GM12878 (cell line): ENCODE measurements at regions not wholly inside any gene's neighbourhood (a gene's known extent, or its start where the extent isn't known, plus 50 kb on each side); places are given as distances from the start of the nearest gene placed in this dataset.
A peak's percentile ranks its signal among the peaks of the same experiment; 100 is the strongest.

ENCODE experiments used
- ATAC-seq: fragments of 200-7000 bp; cut with Tn5 transposase; 3 replicates; pipeline ENCODE4 v1.9.1; 2020; ENCODE audit warnings: mild to moderate bottlenecking, moderate library complexity
- BruUV-seq: library from RNA; stranded (reverse); fragments of 400-500 nt; replicated peaks from 2 replicates; lab custom pipeline; 2021; lab: Mats Ljungman, UMichigan
- CTCF ChIA-PET: fragments of 300-600 bp; sonication (Branson Sonifier 250); formaldehyde crosslinking; extraction: SDS; loops from one replicate; lab custom pipeline; 2021; ENCODE audit warnings: inconsistent platforms; lab: Yijun Ruan, JAX
- POLR2A ChIA-PET: fragments of 350-600 bp; formaldehyde crosslinking; extraction: SDS; loops from one replicate; lab custom pipeline; 2021; ENCODE audit warnings: inconsistent platforms; lab: Charles Lee
- RAD21 ChIA-PET: fragments of 300-600 bp; sonication (Branson Sonifier 250); formaldehyde crosslinking; loops from one replicate; lab custom pipeline; 2023; ENCODE audit warnings: antibody characterized with exemption; ENCODE audit not compliant: unreplicated experiment; lab: Charles Lee
- SMC1A ChIA-PET: fragments of 300-600 bp; sonication (Branson Sonifier 250); formaldehyde crosslinking; loops from one replicate; lab custom pipeline; 2023; ENCODE audit not compliant: unreplicated experiment, uncharacterized antibody; lab: Charles Lee
- DNase-seq: peaks from one replicate; pipeline ENCODE4 v3.0.0-alpha.2; 2011; ENCODE audit warnings: low read depth, low spot score
- FAIRE-seq: peaks from 3 replicates; lab custom pipeline; 2011; peaks lifted over from hg19 to GRCh38; lab: Jason Lieb, UNC
- H2AFZ ChIP-seq: 2 replicates; pipeline ENCODE4 v1.6.0; 2011; ENCODE audit warnings: low read depth, low read length, control low read depth; ENCODE audit not compliant: control insufficient read depth
- H3K27ac ChIP-seq: 2 replicates; pipeline ENCODE4 v1.5.1; 2011; ENCODE audit warnings: control low read depth; ENCODE audit not compliant: control insufficient read depth, insufficient read depth
- H3K27me3 ChIP-seq, 2 experiments: replicated peaks in 1 of 2; 2 replicates each; pipeline versions ENCODE4 v1.6.0 to v1.6.1; 2011; ENCODE audit warnings: low read length in 1 of 2; ENCODE audit not compliant: control insufficient read depth in 2 of 2, insufficient read depth in 2 of 2
- H3K36me3 ChIP-seq, 2 experiments: 2 replicates each; pipeline ENCODE4 v1.5.1; 2011; ENCODE audit warnings: low read length in 1 of 2; ENCODE audit not compliant: control insufficient read depth in 2 of 2, insufficient read depth in 2 of 2
- H3K4me1 ChIP-seq: 2 replicates; pipeline ENCODE4 v1.6.1; 2011; ENCODE audit warnings: mild to moderate bottlenecking, low read length, moderate library complexity, mixed read lengths; ENCODE audit not compliant: control insufficient read depth, insufficient read depth
- H3K4me2 ChIP-seq: 2 replicates; pipeline ENCODE4 v1.6.0; 2011; ENCODE audit warnings: control low read depth; ENCODE audit not compliant: control insufficient read depth, insufficient read depth
- H3K4me3 ChIP-seq: fragments of 200-600 bp; sonication (generic); 2 replicates; pipeline ENCODE4 v1.5.1; 2016
- H3K79me2 ChIP-seq: 2 replicates; pipeline ENCODE4 v1.6.0; 2011; ENCODE audit warnings: low read length; ENCODE audit not compliant: control insufficient read depth, insufficient read depth
- H3K9ac ChIP-seq: 2 replicates; pipeline ENCODE4 v1.8.0; 2011; ENCODE audit warnings: low read length, control low read depth, mixed read lengths; ENCODE audit not compliant: control insufficient read depth, insufficient read depth
- H3K9me3 ChIP-seq: replicated peaks from 3 replicates; pipeline ENCODE4 v1.5.1; 2011; ENCODE audit warnings: mild to moderate bottlenecking, low read length; ENCODE audit not compliant: control insufficient read depth, insufficient read depth
- H4K20me1 ChIP-seq: 2 replicates; pipeline ENCODE4 v1.6.0; 2011; ENCODE audit not compliant: control insufficient read depth, insufficient read depth
- CTCF ChIP-seq, 3 experiments: IDR thresholded peaks in 2 of 3; conservative IDR thresholded peaks in 1 of 3; 2 replicates each; pipeline ENCODE4 v1.5.1; 2011; ENCODE audit warnings: low read depth in 3 of 3, low read length in 3 of 3, mild to moderate bottlenecking in 3 of 3, control low read depth in 2 of 3, moderate library complexity in 2 of 3, inconsistent platforms in 1 of 3, mixed read lengths in 1 of 3; ENCODE audit not compliant: control insufficient read depth in 2 of 3, insufficient read depth in 1 of 3; ENCODE audit errors: extremely low read depth in 1 of 3
- LARP7 ChIP-seq: fragments of 450-650 bp; IDR thresholded peaks from 2 replicates; pipeline ENCODE4 v1.6.1; 2017; ENCODE audit warnings: mild to moderate bottlenecking
- MXI1 ChIP-seq: fragments of 150-350 bp; IDR thresholded peaks from 2 replicates; pipeline ENCODE4 v1.6.1; 2011; ENCODE audit warnings: low read depth, mild to moderate bottlenecking, inconsistent platforms, low read length, improper control_type of control experiment
- NR2C2 ChIP-seq: IDR thresholded peaks from 2 replicates; pipeline ENCODE4 v1.6.1; 2011; ENCODE audit warnings: borderline replicate concordance, low read depth; ENCODE audit not compliant: control insufficient read depth, insufficient read length
- RAD21 ChIP-seq: IDR thresholded peaks from 2 replicates; pipeline ENCODE4 v1.6.1; 2011; ENCODE audit warnings: mild to moderate bottlenecking, low read depth, low read length, moderate library complexity; ENCODE audit not compliant: insufficient read depth
- SIN3A ChIP-seq: IDR thresholded peaks from 2 replicates; pipeline ENCODE4 v1.6.1; 2012; ENCODE audit warnings: low read depth, low read length, improper control_type of control experiment
- SMC3 ChIP-seq: IDR thresholded peaks from 2 replicates; pipeline ENCODE4 v1.6.1; 2011; ENCODE audit warnings: low read length, improper control_type of control experiment, borderline replicate concordance
- WGBS: methylation state at CpG from one replicate; pipeline ENCODE4 v1.1.6; 2016; ENCODE audit warnings: low lambda C conversion rate; ENCODE audit not compliant: insufficient replicate concordance, insufficient coverage; ENCODE audit errors: missing lambda C conversion rate; 5-methylcytosine and 5-hydroxymethylcytosine counted together
- in situ Hi-C: fragments of 300-500 bp; cut with MboI; formaldehyde crosslinking; loops from 9 replicates; pipeline ENCODE4 v1.14.3; 2018; ENCODE audit warnings: mixed read lengths
- intact Hi-C: fragments of 100-400 bp; cut with micrococcal nuclease; formaldehyde crosslinking; loops from one replicate; pipeline ENCODE4 v1.14.2; 2022; ENCODE audit not compliant: unreplicated experiment

GRCh38 chr1:38360807-38361206 is 314.2 kb upstream of the POU3F1 start:
- Histone ChIP-seq H3K79me2 (no peaks in the 10 kb centered on the region), H3K9me3 (no peaks in the 10 kb centered on the region), H3K4me1 (no peaks in the 10 kb centered on the region), H3K27ac (no peak overlapping the region), H3K4me2 (no peak overlapping the region), H3K4me3 (no peak overlapping the region), H3K27me3 (no peaks in the 10 kb centered on the region), H3K36me3 (no peaks in the 10 kb centered on the region), H3K9ac (no peak overlapping the region), H2AFZ (no peak overlapping the region), H4K20me1 (no peaks in the 10 kb centered on the region)
- CTCF ChIA-PET, result no interaction called here
- 0% methylated on average over 1 of the region's 1 CpG for WGBS
- TF ChIP-seq RAD21 (peak; percentile 55), CTCF (IDR thresholded peaks at IDR 0.05 in 2 of 3, conservative IDR thresholded peaks at IDR 0.05 in 1 of 3; ENCODE audit: control insufficient read depth in 2 of 3, extremely low read depth in 1 of 3, insufficient read depth in 1 of 3, low read depth in 3 of 3, low read length in 3 of 3) (peak in 2 of 3 experiments; percentile 17 to 20; a peak in 3 of 6 replicates), MXI1 (no peak), SMC3 (peak; percentile 36), LARP7 (no peak)
- ATAC-seq, result no peak
- no peak for FAIRE-seq
- SMC1A ChIA-PET, result interaction anchor here (1.2 to 1.4 kb wide), 2 partner anchors 11 to 129 kb away, joined by 3 to 4 read pairs; no protein-coding TSS in a partner anchor
- RAD21 ChIA-PET, result no interaction called here
- POLR2A ChIA-PET, result no interaction called here
- intact Hi-C loops, result no loop called here
- DNase-seq, result no peak
- in situ Hi-C loops, result no loop called here
- BruUV-seq, result no TSS peak

- ATAC-seq (no peak), DNase-seq (no peak), FAIRE-seq (no peak)
- Histone ChIP-seq H3K79me2 (no peaks in the 10 kb centered on the region), H3K27ac (no peak overlapping the region), H3K36me3 (no peaks in the 10 kb centered on the region), H2AFZ (no peak overlapping the region), H3K4me1 (no peaks in the 10 kb centered on the region), H3K4me2 (no peak overlapping the region), H3K4me3 (no peak overlapping the region), H4K20me1 (no peaks in the 10 kb centered on the region), H3K27me3 (no peaks in the 10 kb centered on the region), H3K9ac (no peak overlapping the region), H3K9me3 (no peaks in the 10 kb centered on the region; the same call in 2 of the 3 replicates)
- BruUV-seq, result no TSS peak
- intact Hi-C loops (no loop called here), in situ Hi-C loops (no loop called here)
- WGBS, result 60% methylated on average over 6 of the region's 6 CpGs
- TF ChIP-seq SIN3A, result no peak
- TF ChIP-seq NR2C2, result no peak
- SMC1A ChIA-PET, result interaction anchor here (0.8 kb wide), 2 partner anchors 27 to 103 kb away, joined by 3 read pairs; no protein-coding TSS in a partner anchor
- CTCF ChIA-PET, result no interaction called here
- POLR2A ChIA-PET, result no interaction called here
- RAD21 ChIA-PET, result no interaction called here
Observed at GRCh38 chr1:38353956-38354355, 307.4 kb upstream of the POU3F1 start.
